HepG2 (cell line): ENCODE measurements at regions not wholly inside any gene's neighbourhood (a gene's known extent, or its start where the extent isn't known, plus 50 kb on each side); places are given as distances from the start of the nearest gene placed in this dataset.

Experiments used
- MTA1 ChIP-seq: sonication (generic); formaldehyde crosslinking; IDR thresholded peaks from 2 replicates; pipeline ENCODE4 v1.4.0; 2020; ENCODE audit warnings: missing genetic modification reagents, mild to moderate bottlenecking, borderline replicate concordance
- MYNN ChIP-seq: sonication (generic); formaldehyde crosslinking; IDR thresholded peaks from 2 replicates; pipeline ENCODE4 v1.4.0; 2020; ENCODE audit warnings: mild to moderate bottlenecking, low read depth, missing genetic modification reagents
- NFKB2 ChIP-seq: sonication (generic); formaldehyde crosslinking; IDR thresholded peaks from 2 replicates; pipeline ENCODE4 v1.4.0; 2020; ENCODE audit warnings: missing genetic modification reagents, borderline replicate concordance
- NR2F2 ChIP-seq: IDR thresholded peaks from 2 replicates; pipeline ENCODE4 v1.6.1; 2012; ENCODE audit warnings: low read depth, inconsistent platforms, borderline replicate concordance
- PCBP2 ChIP-seq: fragments of 200-400 bp; formaldehyde crosslinking; optimal IDR thresholded peaks from 2 replicates; pipeline ENCODE3; 2018; ENCODE audit warnings: low read length, low read depth; ENCODE audit not compliant: poor library complexity, severe bottlenecking
- ZBED4 ChIP-seq: sonication (generic); formaldehyde crosslinking; IDR thresholded peaks from 2 replicates; pipeline ENCODE4 v1.4.0; 2020; ENCODE audit warnings: missing genetic modification reagents, borderline replicate concordance
- ZFAT ChIP-seq: sonication (generic); formaldehyde crosslinking; conservative IDR thresholded peaks from 2 replicates; pipeline ENCODE4 v1.8.1; 2023; ENCODE audit warnings: missing genetic modification reagents, inconsistent platforms
- ZFY ChIP-seq: sonication (generic); formaldehyde crosslinking; IDR thresholded peaks from 2 replicates; pipeline ENCODE4 v1.4.0; 2020; ENCODE audit warnings: missing genetic modification reagents
- ZNF446 ChIP-seq: sonication (generic); formaldehyde crosslinking; IDR thresholded peaks from 2 replicates; pipeline ENCODE4 v1.5.0; 2020; ENCODE audit warnings: mild to moderate bottlenecking, missing genetic modification reagents
- ZNF549 ChIP-seq: sonication (generic); formaldehyde crosslinking; IDR thresholded peaks from 2 replicates; pipeline ENCODE4 v1.5.0; 2020; ENCODE audit warnings: missing genetic modification reagents
- TF ChIP-seq, protein P1 (sequence below): fragments of 450-650 bp; IDR thresholded peaks from 2 replicates; pipeline ENCODE4 v1.6.1; 2017; ENCODE audit warnings: mild to moderate bottlenecking
- TF ChIP-seq, protein P2 (sequence below): sonication (generic); formaldehyde crosslinking; IDR thresholded peaks from 2 replicates; pipeline ENCODE4 v1.5.0; 2020; ENCODE audit warnings: mild to moderate bottlenecking, missing genetic modification reagents
- TF ChIP-seq, protein P3 (sequence below): sonication (generic); formaldehyde crosslinking; IDR thresholded peaks from 2 replicates; pipeline ENCODE4 v1.5.1; 2020; ENCODE audit warnings: missing genetic modification reagents, mild to moderate bottlenecking, borderline replicate concordance
- TF ChIP-seq, protein P4 (sequence below): sonication (generic); formaldehyde crosslinking; IDR thresholded peaks from 2 replicates; pipeline ENCODE4 v1.8.0; 2022; ENCODE audit warnings: mild to moderate bottlenecking, missing genetic modification reagents; ENCODE audit not compliant: insufficient replicate concordance
- TF ChIP-seq, protein P5 (sequence below): IDR thresholded peaks from 2 replicates; pipeline ENCODE4 v1.6.1; 2016; ENCODE audit warnings: control low read depth

DNA sequence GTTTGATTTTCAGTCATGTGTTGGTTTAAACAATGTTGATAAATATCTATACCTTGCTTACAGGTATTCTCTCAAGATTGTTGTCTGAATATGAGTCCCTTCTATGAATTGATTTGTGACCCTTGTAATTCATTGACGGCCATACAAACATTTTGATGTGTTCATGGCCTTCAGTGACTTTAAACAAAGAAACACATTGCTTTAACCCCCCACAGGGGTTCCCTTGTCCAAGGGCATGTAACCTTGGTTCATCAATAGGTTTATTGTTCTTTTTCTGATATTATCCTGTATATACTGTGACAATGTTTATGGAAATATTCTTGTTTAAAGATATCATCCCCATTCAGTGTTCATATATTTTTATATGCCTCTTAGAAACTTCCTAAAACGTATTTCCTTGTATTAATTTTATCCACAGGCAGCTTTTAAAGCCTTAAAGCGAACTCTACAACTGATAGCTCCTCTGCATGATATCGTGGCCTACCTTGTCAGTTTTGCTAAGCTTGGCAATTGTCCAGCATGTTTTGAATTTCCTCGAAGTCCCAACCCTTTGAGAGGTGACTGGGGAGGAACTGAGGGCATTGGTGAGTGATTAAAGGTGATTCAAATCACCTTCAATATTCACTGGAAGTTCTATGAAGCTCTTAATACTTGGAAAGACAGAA, 87.0 kb downstream of the CD164 start (continued):
- TF ChIP-seq, protein P1, sequence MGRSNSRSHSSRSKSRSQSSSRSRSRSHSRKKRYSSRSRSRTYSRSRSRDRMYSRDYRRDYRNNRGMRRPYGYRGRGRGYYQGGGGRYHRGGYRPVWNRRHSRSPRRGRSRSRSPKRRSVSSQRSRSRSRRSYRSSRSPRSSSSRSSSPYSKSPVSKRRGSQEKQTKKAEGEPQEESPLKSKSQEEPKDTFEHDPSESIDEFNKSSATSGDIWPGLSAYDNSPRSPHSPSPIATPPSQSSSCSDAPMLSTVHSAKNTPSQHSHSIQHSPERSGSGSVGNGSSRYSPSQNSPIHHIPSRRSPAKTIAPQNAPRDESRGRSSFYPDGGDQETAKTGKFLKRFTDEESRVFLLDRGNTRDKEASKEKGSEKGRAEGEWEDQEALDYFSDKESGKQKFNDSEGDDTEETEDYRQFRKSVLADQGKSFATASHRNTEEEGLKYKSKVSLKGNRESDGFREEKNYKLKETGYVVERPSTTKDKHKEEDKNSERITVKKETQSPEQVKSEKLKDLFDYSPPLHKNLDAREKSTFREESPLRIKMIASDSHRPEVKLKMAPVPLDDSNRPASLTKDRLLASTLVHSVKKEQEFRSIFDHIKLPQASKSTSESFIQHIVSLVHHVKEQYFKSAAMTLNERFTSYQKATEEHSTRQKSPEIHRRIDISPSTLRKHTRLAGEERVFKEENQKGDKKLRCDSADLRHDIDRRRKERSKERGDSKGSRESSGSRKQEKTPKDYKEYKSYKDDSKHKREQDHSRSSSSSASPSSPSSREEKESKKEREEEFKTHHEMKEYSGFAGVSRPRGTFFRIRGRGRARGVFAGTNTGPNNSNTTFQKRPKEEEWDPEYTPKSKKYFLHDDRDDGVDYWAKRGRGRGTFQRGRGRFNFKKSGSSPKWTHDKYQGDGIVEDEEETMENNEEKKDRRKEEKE = no peak
- TF ChIP-seq ZFY (CRISPR knock-in tag) = peak; percentile 19; the same call in 1 of the 2 replicates
- no peak for TF ChIP-seq ZNF549 (CRISPR knock-in tag)
- no peak for TF ChIP-seq ZFAT (CRISPR knock-in tag)
- TF ChIP-seq, protein P2, sequence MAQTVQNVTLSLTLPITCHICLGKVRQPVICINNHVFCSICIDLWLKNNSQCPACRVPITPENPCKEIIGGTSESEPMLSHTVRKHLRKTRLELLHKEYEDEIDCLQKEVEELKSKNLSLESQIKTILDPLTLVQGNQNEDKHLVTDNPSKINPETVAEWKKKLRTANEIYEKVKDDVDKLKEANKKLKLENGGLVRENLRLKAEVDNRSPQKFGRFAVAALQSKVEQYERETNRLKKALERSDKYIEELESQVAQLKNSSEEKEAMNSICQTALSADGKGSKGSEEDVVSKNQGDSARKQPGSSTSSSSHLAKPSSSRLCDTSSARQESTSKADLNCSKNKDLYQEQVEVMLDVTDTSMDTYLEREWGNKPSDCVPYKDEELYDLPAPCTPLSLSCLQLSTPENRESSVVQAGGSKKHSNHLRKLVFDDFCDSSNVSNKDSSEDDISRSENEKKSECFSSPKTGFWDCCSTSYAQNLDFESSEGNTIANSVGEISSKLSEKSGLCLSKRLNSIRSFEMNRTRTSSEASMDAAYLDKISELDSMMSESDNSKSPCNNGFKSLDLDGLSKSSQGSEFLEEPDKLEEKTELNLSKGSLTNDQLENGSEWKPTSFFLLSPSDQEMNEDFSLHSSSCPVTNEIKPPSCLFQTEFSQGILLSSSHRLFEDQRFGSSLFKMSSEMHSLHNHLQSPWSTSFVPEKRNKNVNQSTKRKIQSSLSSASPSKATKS (CRISPR knock-in tag) = no peak
- TF ChIP-seq NFKB2 (CRISPR knock-in tag) = no peak
- no peak for TF ChIP-seq MTA1 (CRISPR knock-in tag)
- no peak for TF ChIP-seq MYNN (CRISPR knock-in tag)
- TF ChIP-seq NR2F2 = peak; percentile 56; the same call in 1 of the 2 replicates
- TF ChIP-seq, protein P3, sequence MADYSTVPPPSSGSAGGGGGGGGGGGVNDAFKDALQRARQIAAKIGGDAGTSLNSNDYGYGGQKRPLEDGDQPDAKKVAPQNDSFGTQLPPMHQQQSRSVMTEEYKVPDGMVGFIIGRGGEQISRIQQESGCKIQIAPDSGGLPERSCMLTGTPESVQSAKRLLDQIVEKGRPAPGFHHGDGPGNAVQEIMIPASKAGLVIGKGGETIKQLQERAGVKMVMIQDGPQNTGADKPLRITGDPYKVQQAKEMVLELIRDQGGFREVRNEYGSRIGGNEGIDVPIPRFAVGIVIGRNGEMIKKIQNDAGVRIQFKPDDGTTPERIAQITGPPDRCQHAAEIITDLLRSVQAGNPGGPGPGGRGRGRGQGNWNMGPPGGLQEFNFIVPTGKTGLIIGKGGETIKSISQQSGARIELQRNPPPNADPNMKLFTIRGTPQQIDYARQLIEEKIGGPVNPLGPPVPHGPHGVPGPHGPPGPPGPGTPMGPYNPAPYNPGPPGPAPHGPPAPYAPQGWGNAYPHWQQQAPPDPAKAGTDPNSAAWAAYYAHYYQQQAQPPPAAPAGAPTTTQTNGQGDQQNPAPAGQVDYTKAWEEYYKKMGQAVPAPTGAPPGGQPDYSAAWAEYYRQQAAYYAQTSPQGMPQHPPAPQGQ = no peak
- TF ChIP-seq PCBP2 = no peak
- no peak for TF ChIP-seq ZNF446
- TF ChIP-seq, protein P4, sequence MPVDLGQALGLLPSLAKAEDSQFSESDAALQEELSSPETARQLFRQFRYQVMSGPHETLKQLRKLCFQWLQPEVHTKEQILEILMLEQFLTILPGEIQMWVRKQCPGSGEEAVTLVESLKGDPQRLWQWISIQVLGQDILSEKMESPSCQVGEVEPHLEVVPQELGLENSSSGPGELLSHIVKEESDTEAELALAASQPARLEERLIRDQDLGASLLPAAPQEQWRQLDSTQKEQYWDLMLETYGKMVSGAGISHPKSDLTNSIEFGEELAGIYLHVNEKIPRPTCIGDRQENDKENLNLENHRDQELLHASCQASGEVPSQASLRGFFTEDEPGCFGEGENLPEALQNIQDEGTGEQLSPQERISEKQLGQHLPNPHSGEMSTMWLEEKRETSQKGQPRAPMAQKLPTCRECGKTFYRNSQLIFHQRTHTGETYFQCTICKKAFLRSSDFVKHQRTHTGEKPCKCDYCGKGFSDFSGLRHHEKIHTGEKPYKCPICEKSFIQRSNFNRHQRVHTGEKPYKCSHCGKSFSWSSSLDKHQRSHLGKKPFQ = no peak
- no peak for TF ChIP-seq ZBED4 (CRISPR knock-in tag)
- TF ChIP-seq, protein P5, sequence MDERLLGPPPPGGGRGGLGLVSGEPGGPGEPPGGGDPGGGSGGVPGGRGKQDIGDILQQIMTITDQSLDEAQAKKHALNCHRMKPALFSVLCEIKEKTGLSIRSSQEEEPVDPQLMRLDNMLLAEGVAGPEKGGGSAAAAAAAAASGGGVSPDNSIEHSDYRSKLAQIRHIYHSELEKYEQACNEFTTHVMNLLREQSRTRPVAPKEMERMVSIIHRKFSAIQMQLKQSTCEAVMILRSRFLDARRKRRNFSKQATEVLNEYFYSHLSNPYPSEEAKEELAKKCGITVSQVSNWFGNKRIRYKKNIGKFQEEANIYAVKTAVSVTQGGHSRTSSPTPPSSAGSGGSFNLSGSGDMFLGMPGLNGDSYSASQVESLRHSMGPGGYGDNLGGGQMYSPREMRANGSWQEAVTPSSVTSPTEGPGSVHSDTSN (CRISPR knock-in tag) = no peak
